ENCODE measurements at regions not wholly inside any gene's neighbourhood (a gene's known extent, or its start where the extent isn't known, plus 50 kb on each side); places are given as distances from the start of the nearest gene placed in this dataset.

- no peak for TF ChIP-seq POLR2A (IDR thresholded peaks at IDR 0.05)
- TF ChIP-seq CTCF (IDR thresholded peaks at IDR 0.05), result no peak
Observed at GRCh38 chr12:34214011-34214410, 191.7 kb downstream of the ALG10 start.
